ENCODE measurements at regions not wholly inside any gene's neighbourhood (a gene's known extent, or its start where the extent isn't known, plus 50 kb on each side); places are given as distances from the start of the nearest gene placed in this dataset. TPM values are rescaled to one million over a fixed set of nuclear protein-coding genes. Genes with fewer than 3 reads are reported as not detected.
"Not testable (repeated sequence)": the region's sequence is repeated elsewhere in the genome, so short reads cannot be mapped to it uniquely, and the experiment has no call there.

- no peak overlapping the region for H2BK12ac ChIP-seq (ENCODE audit: low read length)
- H3K27me3 ChIP-seq (ENCODE audit: control insufficient read depth in 3 of 3, insufficient read depth in 3 of 3, low read depth in 1 of 3, low read length in 3 of 3): no peaks in the 10 kb centered on the region
- H2BK5ac ChIP-seq (ENCODE audit: low read length): no peak overlapping the region
- H3K36me3 ChIP-seq (replicated peaks in 1 of 2; ENCODE audit: control insufficient read depth in 2 of 2, insufficient read depth in 2 of 2, low read length in 2 of 2): no peaks in the 10 kb centered on the region
- H4K8ac ChIP-seq (ENCODE audit: low read depth, low read length): no peak overlapping the region
- H3K27ac ChIP-seq (replicated peaks; ENCODE audit: low read length): no peak overlapping the region
- peak overlapping the region; percentile 71 for H3K14ac ChIP-seq (ENCODE audit: low read length)
- no peak overlapping the region for H2BK15ac ChIP-seq (ENCODE audit: low read length)
- H3K4me2 ChIP-seq (ENCODE audit: insufficient read depth, low read length, poor library complexity, severe bottlenecking): no peak overlapping the region
- H3K79me1 ChIP-seq (ENCODE audit: low read depth, low read length): no peaks in the 10 kb centered on the region
- H3K4me1 ChIP-seq (ENCODE audit: control insufficient read depth in 2 of 2, insufficient read depth in 1 of 2, low read depth in 1 of 2, low read length in 2 of 2): no peaks in the 10 kb centered on the region
- no peak for DNase-seq (ENCODE audit: low spot score)
- H3K9ac ChIP-seq (ENCODE audit: low read depth, low read length, poor library complexity): no peak overlapping the region
- H3K4me3 ChIP-seq (ENCODE audit: low read length in 2 of 2): peak overlapping the region in 1 of 2 donors; percentile 51
- no peak overlapping the region for H2AFZ ChIP-seq (ENCODE audit: low read length)
- H3K18ac ChIP-seq (ENCODE audit: low read length): no peak overlapping the region
- WGBS, 2 donors (ENCODE audit: extremely low coverage in 2 of 2, insufficient read length in 2 of 2, insufficient replicate concordance in 1 of 2): no CpG with 5 or more reads among the region's 28 CpGs
- no peak overlapping the region for H2AK5ac ChIP-seq (ENCODE audit: low read depth, low read length)
- H3K4ac ChIP-seq (ENCODE audit: low read length): peak overlapping the region; percentile 53
- H2BK120ac ChIP-seq (ENCODE audit: low read depth, low read length): no peak overlapping the region
- no peak overlapping the region for H4K91ac ChIP-seq (ENCODE audit: low read depth, low read length, poor library complexity)
- no peaks in the 10 kb centered on the region for H3K9me3 ChIP-seq (replicated peaks in 1 of 2; ENCODE audit: control insufficient read depth in 2 of 2, insufficient read depth in 1 of 2, low read depth in 1 of 2, low read length in 2 of 2)
- H3K23ac ChIP-seq (ENCODE audit: low read depth, low read length, poor library complexity): no peak overlapping the region
These were observed 1384.4 kb upstream of the PCDH10 start for GRCh38 chr4:131764730-131765129.

- not testable (repeated sequence) for H3K27me3 ChIP-seq (ENCODE audit: control insufficient read depth in 3 of 3, insufficient read depth in 3 of 3, low read depth in 1 of 3, low read length in 3 of 3); H4K91ac ChIP-seq (ENCODE audit: low read depth, low read length, poor library complexity); H3K27ac ChIP-seq (replicated peaks; ENCODE audit: low read length); DNase-seq (ENCODE audit: low spot score); H2BK5ac ChIP-seq (ENCODE audit: low read length); H3K36me3 ChIP-seq (replicated peaks in 1 of 2; ENCODE audit: control insufficient read depth in 2 of 2, insufficient read depth in 2 of 2, low read length in 2 of 2); H3K9ac ChIP-seq (ENCODE audit: low read depth, low read length, poor library complexity); H3K14ac ChIP-seq (ENCODE audit: low read length); H3K18ac ChIP-seq (ENCODE audit: low read length); H3K4me3 ChIP-seq (ENCODE audit: low read length in 2 of 2); H2AK5ac ChIP-seq (ENCODE audit: low read depth, low read length); H2AFZ ChIP-seq (ENCODE audit: low read length); H4K8ac ChIP-seq (ENCODE audit: low read depth, low read length); H3K4ac ChIP-seq (ENCODE audit: low read length); H3K4me1 ChIP-seq (ENCODE audit: control insufficient read depth in 2 of 2, insufficient read depth in 1 of 2, low read depth in 1 of 2, low read length in 2 of 2); H2BK12ac ChIP-seq (ENCODE audit: low read length); H3K4me2 ChIP-seq (ENCODE audit: insufficient read depth, low read length, poor library complexity, severe bottlenecking); H2BK15ac ChIP-seq (ENCODE audit: low read length); H3K9me3 ChIP-seq (replicated peaks in 1 of 2; ENCODE audit: control insufficient read depth in 2 of 2, insufficient read depth in 1 of 2, low read depth in 1 of 2, low read length in 2 of 2); H3K79me1 ChIP-seq (ENCODE audit: low read depth, low read length); H2BK120ac ChIP-seq (ENCODE audit: low read depth, low read length); H3K23ac ChIP-seq (ENCODE audit: low read depth, low read length, poor library complexity)
- WGBS, 2 donors (ENCODE audit: extremely low coverage in 2 of 2, insufficient read length in 2 of 2, insufficient replicate concordance in 1 of 2): no CpG with 5 or more reads among the region's 3 CpGs
These were observed 1374.7 kb upstream of the PCDH10 start for GRCh38 chr4:131774382-131774781.

- not testable (repeated sequence) for H3K27ac ChIP-seq (replicated peaks; ENCODE audit: low read length); H3K4me1 ChIP-seq (ENCODE audit: control insufficient read depth in 2 of 2, insufficient read depth in 1 of 2, low read depth in 1 of 2, low read length in 2 of 2); H3K14ac ChIP-seq (ENCODE audit: low read length); H3K27me3 ChIP-seq (ENCODE audit: control insufficient read depth in 3 of 3, insufficient read depth in 3 of 3, low read depth in 1 of 3, low read length in 3 of 3); H2BK15ac ChIP-seq (ENCODE audit: low read length); H4K8ac ChIP-seq (ENCODE audit: low read depth, low read length); H3K23ac ChIP-seq (ENCODE audit: low read depth, low read length, poor library complexity); H2BK12ac ChIP-seq (ENCODE audit: low read length); DNase-seq (ENCODE audit: low spot score); H3K9ac ChIP-seq (ENCODE audit: low read depth, low read length, poor library complexity); H4K91ac ChIP-seq (ENCODE audit: low read depth, low read length, poor library complexity); H3K79me1 ChIP-seq (ENCODE audit: low read depth, low read length); H3K4me2 ChIP-seq (ENCODE audit: insufficient read depth, low read length, poor library complexity, severe bottlenecking); H3K18ac ChIP-seq (ENCODE audit: low read length); H2AK5ac ChIP-seq (ENCODE audit: low read depth, low read length); H2AFZ ChIP-seq (ENCODE audit: low read length); H2BK5ac ChIP-seq (ENCODE audit: low read length); H2BK120ac ChIP-seq (ENCODE audit: low read depth, low read length); H3K4me3 ChIP-seq (ENCODE audit: low read length in 2 of 2); H3K9me3 ChIP-seq (replicated peaks in 1 of 2; ENCODE audit: control insufficient read depth in 2 of 2, insufficient read depth in 1 of 2, low read depth in 1 of 2, low read length in 2 of 2); H3K4ac ChIP-seq (ENCODE audit: low read length); H3K36me3 ChIP-seq (replicated peaks in 1 of 2; ENCODE audit: control insufficient read depth in 2 of 2, insufficient read depth in 2 of 2, low read length in 2 of 2)
- no CpG with 5 or more reads among the region's 3 CpGs for WGBS, 2 donors (ENCODE audit: extremely low coverage in 2 of 2, insufficient read length in 2 of 2, insufficient replicate concordance in 1 of 2)
These were observed 1338.5 kb upstream of the PCDH10 start for GRCh38 chr4:131810565-131810964.

Small RNA genes in the stretch of these regions (small RNA-seq; reads per million reads assigned to genes)
- not detected for gene AC105424.1 (ENCODE audit: insufficient read depth)
- gene RF00156 (ENCODE audit: insufficient read depth): not detected
- not detected for gene RN7SL205P (ENCODE audit: insufficient read depth)
- gene RNU6-224P (ENCODE audit: insufficient read depth): not detected

Data from neuronal stem cell (in vitro differentiated cells).